D721Med (cell line): ENCODE measurements at regions not wholly inside any gene's neighbourhood (a gene's known extent, or its start where the extent isn't known, plus 50 kb on each side); places are given as distances from the start of the nearest gene placed in this dataset.
"Not testable (repeated sequence)": the region's sequence is repeated elsewhere in the genome, so short reads cannot be mapped to it uniquely, and the experiment has no call there.

ENCODE experiments used
- DNase-seq: peaks from one replicate; pipeline ENCODE4 v3.0.0; 2011; ENCODE audit warnings: low spot score; ENCODE audit not compliant: insufficient read length
- FAIRE-seq: peaks from 2 replicates; lab custom pipeline; 2011; peaks lifted over from hg19 to GRCh38; lab: Jason Lieb, UNC
- CTCF ChIP-seq: IDR thresholded peaks from 2 replicates; pipeline ENCODE4 v1.5.1; 2012; ENCODE audit warnings: mild to moderate bottlenecking, control low read depth; ENCODE audit not compliant: insufficient read depth; ENCODE audit errors: missing control alignments

- no peak for FAIRE-seq
- DNase-seq: no peak
- TF ChIP-seq CTCF: no peak
These were observed 778.5 kb downstream of the NTRK3 start for GRCh38 chr15:87477737-87478686.

DNA sequence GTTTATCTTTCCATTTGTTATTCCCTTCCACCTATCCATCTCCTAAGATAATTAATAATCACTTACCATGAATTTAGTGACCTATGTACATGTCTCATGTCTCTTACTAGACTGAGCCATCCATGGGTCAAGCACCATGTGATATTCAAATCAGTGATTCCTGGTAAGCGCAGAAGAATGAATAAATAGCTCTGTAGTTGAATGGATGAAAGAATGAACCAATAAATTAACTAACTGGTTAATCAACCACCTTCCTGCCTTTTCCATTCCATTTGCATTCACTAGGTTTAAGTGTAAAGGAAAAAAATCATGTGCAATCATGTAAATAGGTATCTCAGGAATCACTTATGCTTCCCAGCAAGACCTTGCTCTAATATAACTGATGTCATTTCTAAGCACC, 779.5 kb downstream of the NTRK3 start:
- FAIRE-seq: no peak
- no peak for TF ChIP-seq CTCF
- DNase-seq: no peak

DNA sequence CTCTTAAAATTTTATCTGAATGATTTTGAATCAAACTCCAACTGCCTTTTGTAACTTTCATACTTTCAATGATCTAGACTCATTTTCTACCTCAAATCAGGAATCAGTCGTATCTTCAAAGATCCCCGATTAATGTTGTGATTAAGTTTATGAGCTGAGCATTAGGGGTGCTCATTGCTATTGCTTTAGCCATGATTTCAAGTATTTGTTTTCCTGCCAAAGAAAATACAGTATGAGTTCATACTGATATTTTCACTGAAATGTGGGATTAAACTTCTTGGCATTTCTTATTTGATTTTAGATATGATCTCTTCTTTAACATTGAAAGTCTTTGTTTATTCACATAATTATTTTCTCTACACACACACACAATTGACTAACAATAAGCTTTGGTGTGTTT, 785.6 kb downstream of the NTRK3 start:
- TF ChIP-seq CTCF: no peak
- DNase-seq (no peak), FAIRE-seq (no peak)

DNA sequence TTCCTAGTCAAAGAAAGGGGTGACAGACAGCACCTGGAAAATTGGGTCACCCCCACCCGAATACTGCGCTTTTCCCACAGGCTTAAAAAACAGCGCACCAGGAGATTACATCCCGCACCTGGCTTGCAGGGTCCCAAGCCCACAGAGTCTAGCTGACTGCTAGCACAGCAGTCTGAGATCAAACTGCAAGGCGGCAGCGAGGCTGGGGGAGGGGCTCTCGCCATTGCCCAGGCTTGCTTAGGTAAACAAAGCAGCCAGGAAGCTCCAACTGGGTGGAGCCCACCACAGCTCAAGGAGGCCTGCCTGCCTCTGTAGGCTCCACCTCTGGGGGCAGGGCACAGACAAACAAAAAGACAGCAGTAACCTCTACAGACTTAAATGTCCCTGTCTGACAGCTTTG, 792.6 kb downstream of the NTRK3 start:
- not testable (repeated sequence) for DNase-seq, FAIRE-seq

DNA sequence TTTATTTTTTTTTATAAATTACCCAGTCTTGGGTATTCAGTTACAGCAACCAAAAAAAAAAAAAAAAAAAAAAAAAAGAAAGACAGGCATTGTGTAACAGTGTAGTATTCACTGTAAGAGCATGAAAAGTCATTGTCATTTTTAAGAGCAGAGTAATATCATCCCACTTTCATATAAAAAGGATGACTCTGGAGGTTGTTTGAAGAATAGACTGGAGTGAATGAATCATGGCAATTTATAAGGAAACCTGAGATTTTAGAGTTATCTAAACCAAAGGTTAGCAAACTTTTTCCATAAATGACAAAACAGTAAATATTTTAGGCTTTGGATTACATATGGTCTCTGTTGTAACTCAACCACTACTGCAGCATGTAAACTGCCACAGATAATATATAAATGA, 794.9 kb downstream of the NTRK3 start:
- TF ChIP-seq CTCF: no peak
- no peak for FAIRE-seq
- no peak for DNase-seq

DNA sequence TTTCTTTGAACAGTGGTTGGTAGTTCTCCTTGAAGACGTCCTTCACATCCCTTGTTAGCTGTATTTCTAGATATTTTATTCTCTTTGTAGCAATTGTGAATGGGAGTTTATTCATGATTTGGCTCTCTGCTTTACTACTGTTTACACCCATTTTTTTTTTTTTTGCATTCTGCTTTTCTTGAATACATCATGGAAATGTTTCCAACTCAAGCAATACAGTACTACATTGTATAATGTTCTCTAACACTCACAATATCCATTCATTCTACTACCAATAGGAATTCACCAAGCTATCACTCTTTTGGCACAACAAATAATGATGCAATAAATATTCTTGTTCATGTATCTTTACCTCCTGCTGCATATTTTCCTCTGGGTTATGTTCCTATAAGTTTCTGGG, 801.7 kb downstream of the NTRK3 start:
- DNase-seq (no peak), FAIRE-seq (no peak)
- no peak for TF ChIP-seq CTCF

- no peak for FAIRE-seq
These were observed 806.2 kb downstream of the NTRK3 start for GRCh38 chr15:87450314-87450713.

More at GRCh38 chr15:87450314-87450713, 806.2 kb downstream of the NTRK3 start:
- no peak for DNase-seq
- TF ChIP-seq CTCF: no peak
